ENCODE measurements at regions not wholly inside any gene's neighbourhood (a gene's known extent, or its start where the extent isn't known, plus 50 kb on each side); places are given as distances from the start of the nearest gene placed in this dataset.

GRCh38 chr17:79519601-79520000 is 91.2 kb downstream of the RBFOX3 start:
- H3K4me3 ChIP-seq (ENCODE audit: low read length in 2 of 2): no peak overlapping the region
- H3K27ac ChIP-seq (ENCODE audit: low read length): no peak overlapping the region
- H3K36me3 ChIP-seq (ENCODE audit: control insufficient read depth in 2 of 2, insufficient read depth in 2 of 2, low read length in 2 of 2): no peaks in the 10 kb centered on the region
- H3K9me3 ChIP-seq (ENCODE audit: control insufficient read depth in 2 of 2, low read length in 2 of 2): no peaks in the 10 kb centered on the region
- peaks cover 3% of the 10 kb centered on the region for H3K4me1 ChIP-seq (ENCODE audit: control insufficient read depth, insufficient read depth, low read length)
- H3K9ac ChIP-seq (ENCODE audit: low read length in 2 of 2): no peak overlapping the region
- H3K27me3 ChIP-seq (ENCODE audit: control insufficient read depth in 1 of 2, insufficient read depth in 2 of 2, low read length in 2 of 2): peaks cover 0 to 15% of the 10 kb centered on the region in 2 donors

- Histone ChIP-seq H3K4me3 (ENCODE audit: low read length in 2 of 2) (no peak overlapping the region), H3K27me3 (ENCODE audit: control insufficient read depth in 1 of 2, insufficient read depth in 2 of 2, low read length in 2 of 2) (peaks cover 0 to 14% of the 10 kb centered on the region in 2 donors), H3K4me1 (ENCODE audit: control insufficient read depth, insufficient read depth, low read length) (peaks cover 3% of the 10 kb centered on the region), H3K9me3 (ENCODE audit: control insufficient read depth in 2 of 2, low read length in 2 of 2) (no peaks in the 10 kb centered on the region), H3K27ac (ENCODE audit: low read length) (no peak overlapping the region), H3K9ac (ENCODE audit: low read length in 2 of 2) (no peak overlapping the region), H3K36me3 (ENCODE audit: control insufficient read depth in 2 of 2, insufficient read depth in 2 of 2, low read length in 2 of 2) (no peaks in the 10 kb centered on the region)
These were observed 92.0 kb downstream of the RBFOX3 start for GRCh38 chr17:79518585-79519523.

GRCh38 chr17:79517827-79518584 is 92.8 kb downstream of the RBFOX3 start:
- H3K4me1 ChIP-seq (ENCODE audit: control insufficient read depth, insufficient read depth, low read length): peaks cover 3% of the 10 kb centered on the region
- peaks cover 0 to 14% of the 10 kb centered on the region in 2 donors for H3K27me3 ChIP-seq (ENCODE audit: control insufficient read depth in 1 of 2, insufficient read depth in 2 of 2, low read length in 2 of 2)
- H3K4me3 ChIP-seq (ENCODE audit: low read length in 2 of 2): no peak overlapping the region
- no peaks in the 10 kb centered on the region for H3K9me3 ChIP-seq (ENCODE audit: control insufficient read depth in 2 of 2, low read length in 2 of 2)
- H3K36me3 ChIP-seq (ENCODE audit: control insufficient read depth in 2 of 2, insufficient read depth in 2 of 2, low read length in 2 of 2): no peaks in the 10 kb centered on the region
- H3K9ac ChIP-seq (ENCODE audit: low read length in 2 of 2): no peak overlapping the region
- H3K27ac ChIP-seq (ENCODE audit: low read length): no peak overlapping the region

- Histone ChIP-seq H3K4me3 (ENCODE audit: low read length in 2 of 2) (no peak overlapping the region), H3K9me3 (ENCODE audit: control insufficient read depth in 2 of 2, low read length in 2 of 2) (no peaks in the 10 kb centered on the region)
These were observed 94.9 kb downstream of the RBFOX3 start for GRCh38 chr17:79515646-79516571.

GRCh38 chr17:79515110-79515509 is 95.7 kb downstream of the RBFOX3 start:
- H3K36me3 ChIP-seq (ENCODE audit: control insufficient read depth in 2 of 2, insufficient read depth in 2 of 2, low read length in 2 of 2): no peaks in the 10 kb centered on the region
- H3K4me1 ChIP-seq (ENCODE audit: control insufficient read depth, insufficient read depth, low read length): no peaks in the 10 kb centered on the region
- no peak overlapping the region for H3K9ac ChIP-seq (ENCODE audit: low read length in 2 of 2)
- H3K27ac ChIP-seq (ENCODE audit: low read length): no peak overlapping the region
- no peak overlapping the region for H3K4me3 ChIP-seq (ENCODE audit: low read length in 2 of 2)
- no peaks in the 10 kb centered on the region for H3K9me3 ChIP-seq (ENCODE audit: control insufficient read depth in 2 of 2, low read length in 2 of 2)
- H3K27me3 ChIP-seq (ENCODE audit: control insufficient read depth in 1 of 2, insufficient read depth in 2 of 2, low read length in 2 of 2): peaks cover 0 to 7% of the 10 kb centered on the region in 2 donors

More at GRCh38 chr17:79515646-79516571, 94.9 kb downstream of the RBFOX3 start:
- Histone ChIP-seq H3K9ac (ENCODE audit: low read length in 2 of 2) (no peak overlapping the region), H3K27me3 (ENCODE audit: control insufficient read depth in 1 of 2, insufficient read depth in 2 of 2, low read length in 2 of 2) (peaks cover 0 to 9% of the 10 kb centered on the region in 2 donors), H3K36me3 (ENCODE audit: control insufficient read depth in 2 of 2, insufficient read depth in 2 of 2, low read length in 2 of 2) (no peaks in the 10 kb centered on the region), H3K27ac (ENCODE audit: low read length) (no peak overlapping the region), H3K4me1 (ENCODE audit: control insufficient read depth, insufficient read depth, low read length) (peaks cover 1% of the 10 kb centered on the region)

GRCh38 chr17:79513820-79514535 is 96.9 kb downstream of the RBFOX3 start:
- peaks cover 0 to 4% of the 10 kb centered on the region in 2 donors for H3K27me3 ChIP-seq (ENCODE audit: control insufficient read depth in 1 of 2, insufficient read depth in 2 of 2, low read length in 2 of 2)
- H3K4me3 ChIP-seq (ENCODE audit: low read length in 2 of 2): no peak overlapping the region
- no peaks in the 10 kb centered on the region for H3K36me3 ChIP-seq (ENCODE audit: control insufficient read depth in 2 of 2, insufficient read depth in 2 of 2, low read length in 2 of 2)
- no peak overlapping the region for H3K9ac ChIP-seq (ENCODE audit: low read length in 2 of 2)
- H3K9me3 ChIP-seq (ENCODE audit: control insufficient read depth in 2 of 2, low read length in 2 of 2): no peaks in the 10 kb centered on the region
- H3K27ac ChIP-seq (ENCODE audit: low read length): no peak overlapping the region
- no peaks in the 10 kb centered on the region for H3K4me1 ChIP-seq (ENCODE audit: control insufficient read depth, insufficient read depth, low read length)

- Histone ChIP-seq H3K9ac (ENCODE audit: low read length in 2 of 2) (no peak overlapping the region), H3K27me3 (ENCODE audit: control insufficient read depth in 1 of 2, insufficient read depth in 2 of 2, low read length in 2 of 2) (peaks cover 0 to under 1% of the 10 kb centered on the region in 2 donors), H3K4me3 (ENCODE audit: low read length in 2 of 2) (no peak overlapping the region)
These were observed 97.6 kb downstream of the RBFOX3 start for GRCh38 chr17:79513206-79513605.

GRCh38 chr17:79511471-79511870 is 99.4 kb downstream of the RBFOX3 start:
- no peak overlapping the region for H3K9ac ChIP-seq (ENCODE audit: low read length in 2 of 2)
- H3K27ac ChIP-seq (ENCODE audit: low read length): no peak overlapping the region
- no peaks in the 10 kb centered on the region for H3K9me3 ChIP-seq (ENCODE audit: control insufficient read depth in 2 of 2, low read length in 2 of 2)
- no peaks in the 10 kb centered on the region for H3K36me3 ChIP-seq (ENCODE audit: control insufficient read depth in 2 of 2, insufficient read depth in 2 of 2, low read length in 2 of 2)
- no peaks in the 10 kb centered on the region for H3K4me1 ChIP-seq (ENCODE audit: control insufficient read depth, insufficient read depth, low read length)
- no peaks in the 10 kb centered on the region for H3K27me3 ChIP-seq (ENCODE audit: control insufficient read depth in 1 of 2, insufficient read depth in 2 of 2, low read length in 2 of 2)
- no peak overlapping the region for H3K4me3 ChIP-seq (ENCODE audit: low read length in 2 of 2)

More at GRCh38 chr17:79513206-79513605, 97.6 kb downstream of the RBFOX3 start:
- no peaks in the 10 kb centered on the region for H3K36me3 ChIP-seq (ENCODE audit: control insufficient read depth in 2 of 2, insufficient read depth in 2 of 2, low read length in 2 of 2)
- no peaks in the 10 kb centered on the region for H3K9me3 ChIP-seq (ENCODE audit: control insufficient read depth in 2 of 2, low read length in 2 of 2)
- H3K27ac ChIP-seq (ENCODE audit: low read length): no peak overlapping the region
- no peaks in the 10 kb centered on the region for H3K4me1 ChIP-seq (ENCODE audit: control insufficient read depth, insufficient read depth, low read length)

- no peak overlapping the region for H3K4me3 ChIP-seq (ENCODE audit: low read length in 2 of 2)
- no peaks in the 10 kb centered on the region for H3K9me3 ChIP-seq (ENCODE audit: control insufficient read depth in 2 of 2, low read length in 2 of 2)
- H3K4me1 ChIP-seq (ENCODE audit: control insufficient read depth, insufficient read depth, low read length): no peaks in the 10 kb centered on the region
- no peaks in the 10 kb centered on the region for H3K36me3 ChIP-seq (ENCODE audit: control insufficient read depth in 2 of 2, insufficient read depth in 2 of 2, low read length in 2 of 2)
- H3K27me3 ChIP-seq (ENCODE audit: control insufficient read depth in 1 of 2, insufficient read depth in 2 of 2, low read length in 2 of 2): no peaks in the 10 kb centered on the region
- H3K27ac ChIP-seq (ENCODE audit: low read length): no peak overlapping the region
- H3K9ac ChIP-seq (ENCODE audit: low read length in 2 of 2): no peak overlapping the region
These were observed 100.8 kb downstream of the RBFOX3 start for GRCh38 chr17:79510071-79510470.
